ENCODE measurements at regions not wholly inside any gene's neighbourhood (a gene's known extent, or its start where the extent isn't known, plus 50 kb on each side); places are given as distances from the start of the nearest gene placed in this dataset.

GRCh38 chr9:27940535-27940934 is 367.3 kb upstream of the C9orf72 start:
- no peak overlapping the region for H2AFZ ChIP-seq (ENCODE audit: low read length)
- no peak overlapping the region for H3K23ac ChIP-seq (ENCODE audit: insufficient read length, low read depth, low read length)
- H3T11ph ChIP-seq (ENCODE audit: low read length) = no peak overlapping the region
- H3K4me3 Mint-ChIP-seq = no peak overlapping the region
- no peak overlapping the region for H2BK120ac ChIP-seq (ENCODE audit: low read depth, low read length, poor library complexity, severe bottlenecking)
- peaks cover 6% of the 10 kb centered on the region for H3K4me1 ChIP-seq (ENCODE audit: insufficient read depth, low read length)
- H2BK15ac ChIP-seq (ENCODE audit: low read depth, low read length) = no peak overlapping the region
- no peaks in the 10 kb centered on the region for H3K9me3 ChIP-seq (ENCODE audit: control insufficient read depth, low read depth, low read length)
- H3K79me2 ChIP-seq (ENCODE audit: insufficient read depth, low read length) = no peaks in the 10 kb centered on the region
- no peak overlapping the region for H3K14ac ChIP-seq (ENCODE audit: insufficient read depth, low read length)
- no peak for TF ChIP-seq CTCF (conservative IDR thresholded peaks at IDR 0.05)
- H2BK5ac ChIP-seq (ENCODE audit: insufficient read length, low read length) = no peak overlapping the region
- H3K9ac ChIP-seq (ENCODE audit: extremely low read depth, insufficient read length, low read length) = no peak overlapping the region
- no peak overlapping the region for H3K4ac ChIP-seq (ENCODE audit: low read depth, low read length)
- H3K27me3 Mint-ChIP-seq (ENCODE audit: low read depth) = no peaks in the 10 kb centered on the region
- H2AK5ac ChIP-seq (ENCODE audit: insufficient read length, low read length) = no peak overlapping the region
- H3K4me2 ChIP-seq (ENCODE audit: insufficient read depth, insufficient read length, low read length) = no peak overlapping the region
- no peak overlapping the region for H2BK20ac ChIP-seq (ENCODE audit: low read depth, low read length, poor library complexity, severe bottlenecking)
- DNase-seq = no peak
- H3K23me2 ChIP-seq (ENCODE audit: insufficient read length, low read depth, low read length, poor library complexity, severe bottlenecking) = no peaks in the 10 kb centered on the region
- no peak overlapping the region for H3K56ac ChIP-seq (ENCODE audit: insufficient read length, low read depth, low read length)
- H3K27me3 ChIP-seq (ENCODE audit: insufficient read depth, low read length) = no peaks in the 10 kb centered on the region
- no peaks in the 10 kb centered on the region for H3K9me3 Mint-ChIP-seq
- no CpG with 5 or more reads among the region's 3 CpGs for WGBS (ENCODE audit: extremely low coverage, insufficient read length, low lambda C conversion rate)
- H4K20me1 ChIP-seq (ENCODE audit: control insufficient read depth, insufficient read depth, insufficient read length) = no peaks in the 10 kb centered on the region
- no peak overlapping the region for H4K91ac ChIP-seq (ENCODE audit: insufficient read length, low read depth, low read length)
- no peaks in the 10 kb centered on the region for H3K79me1 ChIP-seq (ENCODE audit: insufficient read depth, low read depth, low read length, poor library complexity, severe bottlenecking)
- H3K4me1 Mint-ChIP-seq = peaks cover 34 to 40% of the 10 kb centered on the region in 2 experiments
- H2BK12ac ChIP-seq (ENCODE audit: insufficient read length, low read depth, low read length) = no peak overlapping the region
- no peak overlapping the region for H4K5ac ChIP-seq (ENCODE audit: insufficient read length, low read depth, low read length)
- H3K36me3 Mint-ChIP-seq (ENCODE audit: insufficient read depth in 1 of 3, low read depth in 3 of 3) = no peaks in the 10 kb centered on the region
- no peak overlapping the region for H4K8ac ChIP-seq (replicated peaks; ENCODE audit: insufficient read length, low read depth, low read length)
- no peak overlapping the region for H3K27ac Mint-ChIP-seq
- H3K27ac ChIP-seq (ENCODE audit: insufficient read length, low read depth, low read length) = no peak overlapping the region
- no peak overlapping the region for H3K18ac ChIP-seq (ENCODE audit: insufficient read length, low read depth, low read length)

Data from H9 (cell line).